HEK293 (cell line): ENCODE measurements at regions not wholly inside any gene's neighbourhood (a gene's known extent, or its start where the extent isn't known, plus 50 kb on each side); places are given as distances from the start of the nearest gene placed in this dataset.

ENCODE experiments used
- CTCF ChIA-PET: fragments of 350-600 bp; formaldehyde crosslinking; extraction: SDS; loops from one replicate; lab custom pipeline; 2021; ENCODE audit warnings: antibody characterized with exemption; lab: Yijun Ruan, JAX
- POLR2A ChIA-PET: fragments of 300-600 bp; formaldehyde crosslinking; extraction: SDS; loops from one replicate; lab custom pipeline; 2020; ENCODE audit warnings: antibody characterized with exemption, inconsistent platforms; lab: Yijun Ruan, JAX
- H3K27ac ChIP-seq: fragments of 200-500 bp; sonication (Bioruptor generic); 2 replicates; pipeline ENCODE4 v1.5.1; 2014; ENCODE audit warnings: low read depth, low read length, control low read depth, inconsistent platforms; ENCODE audit errors: extremely low read depth
- H3K36me3 ChIP-seq, 2 experiments: fragments of 200-500 bp in 1 of 2; sonication (Bioruptor generic) in 1 of 2; 1 replicate in 1 of 2; 2 replicates in 1 of 2; pipeline ENCODE4 v1.5.1; 2014 to 2017; ENCODE audit warnings: inconsistent platforms in 2 of 2, low read length in 2 of 2; ENCODE audit not compliant: control insufficient read depth in 2 of 2, insufficient read depth in 1 of 2
- H3K4me1 ChIP-seq: fragments of 200-500 bp; sonication (Bioruptor generic); 2 replicates; pipeline ENCODE4 v1.5.1; 2014; ENCODE audit warnings: mild to moderate bottlenecking, low read length, inconsistent platforms; ENCODE audit not compliant: control insufficient read depth, insufficient read depth
- H3K4me3 ChIP-seq: 2 replicates; pipeline ENCODE4 v1.5.1; 2011; ENCODE audit warnings: low read depth, mild to moderate bottlenecking, control low read depth, low read length, moderate library complexity
- H3K9me3 ChIP-seq: fragments of 200-500 bp; sonication (Bioruptor generic); 2 replicates; pipeline ENCODE4 v1.5.1; 2014; ENCODE audit warnings: low read depth, low read length, inconsistent platforms; ENCODE audit not compliant: control insufficient read depth, insufficient read depth
- GLI2 ChIP-seq: fragments of 450-650 bp; formaldehyde crosslinking; IDR thresholded peaks from 2 replicates; pipeline ENCODE4; 2017; ENCODE audit warnings: missing biosample characterization, missing genetic modification characterization, low read depth, borderline replicate concordance
- PRDM1 ChIP-seq: fragments of 450-650 bp; formaldehyde crosslinking; IDR thresholded peaks from 2 replicates; pipeline ENCODE4; 2016; ENCODE audit warnings: missing biosample characterization, missing genetic modification characterization
- PRDM10 ChIP-seq: fragments of 450-650 bp; formaldehyde crosslinking; IDR thresholded peaks from 2 replicates; pipeline ENCODE4 v1.5.1; 2016; ENCODE audit warnings: missing biosample characterization, missing genetic modification characterization
- SETDB1 ChIP-seq: IDR thresholded peaks from one replicate; pipeline ENCODE4 v1.6.1; 2017; ENCODE audit warnings: mild to moderate bottlenecking, low read length, moderate library complexity, mixed read lengths; ENCODE audit not compliant: insufficient read length
- TRIM28 ChIP-seq: IDR thresholded peaks from 2 replicates; pipeline ENCODE4 v1.6.1; 2011; ENCODE audit warnings: low read length, control low read depth, borderline replicate concordance
- ZBTB48 ChIP-seq: fragments of 450-650 bp; formaldehyde crosslinking; IDR thresholded peaks from 2 replicates; pipeline ENCODE4 v1.5.1; 2016; ENCODE audit warnings: missing biosample characterization, missing genetic modification characterization
- ZIC2 ChIP-seq: fragments of 450-650 bp; formaldehyde crosslinking; IDR thresholded peaks from 2 replicates; pipeline ENCODE4 v1.5.1; 2016; ENCODE audit warnings: missing biosample characterization, missing genetic modification characterization
- ZNF10 ChIP-seq: fragments of 450-650 bp; formaldehyde crosslinking; IDR thresholded peaks from 2 replicates; pipeline ENCODE4 v1.5.1; 2017; ENCODE audit warnings: missing biosample characterization, missing genetic modification characterization
- ZNF16 ChIP-seq: fragments of 450-650 bp; formaldehyde crosslinking; IDR thresholded peaks from 2 replicates; pipeline ENCODE4 v1.5.1; 2016; ENCODE audit warnings: low read depth, missing biosample characterization, missing genetic modification characterization
- ZNF18 ChIP-seq: fragments of 450-650 bp; formaldehyde crosslinking; IDR thresholded peaks from 2 replicates; pipeline ENCODE4 v1.5.1; 2016; ENCODE audit warnings: missing biosample characterization, missing genetic modification characterization
- ZNF433 ChIP-seq: fragments of 450-650 bp; formaldehyde crosslinking; IDR thresholded peaks from 2 replicates; pipeline ENCODE4 v1.5.1; 2016; ENCODE audit warnings: missing biosample characterization, missing genetic modification characterization, low read depth
- ZNF747 ChIP-seq: fragments of 450-650 bp; formaldehyde crosslinking; IDR thresholded peaks from 2 replicates; pipeline ENCODE4 v1.5.1; 2016; ENCODE audit warnings: missing biosample characterization, missing genetic modification characterization

- peaks cover 2% of the 10 kb centered on the region; the same call in 1 of the 2 replicates for H3K4me1 ChIP-seq
- peak; percentile 57; the same call in 1 of the 2 replicates for TF ChIP-seq TRIM28
- TF ChIP-seq ZNF16: no peak
- peak; percentile 72 for TF ChIP-seq SETDB1
- TF ChIP-seq, all 188 proteins: peak for 2
- ChIA-PET CTCF (no interaction called here), POLR2A (no interaction called here)
- H3K27ac ChIP-seq: no peak overlapping the region
- H3K9me3 ChIP-seq: no peaks in the 10 kb centered on the region
- H3K36me3 ChIP-seq: no peaks in the 10 kb centered on the region
- no peak overlapping the region for H3K4me3 ChIP-seq
Measured at GRCh38 chr20:24362080-24362479, 107.3 kb upstream of the SYNDIG1 start.

- TF ChIP-seq ZNF433 (tag by site-specific recombination) (no peak), PRDM10 (tag by site-specific recombination) (no peak), ZNF18 (tag by site-specific recombination) (no peak), ZBTB48 (tag by site-specific recombination) (no peak), ZNF747 (no peak)
- peaks cover 5% of the 10 kb centered on the region; the same call in 1 of the 2 replicates for H3K4me1 ChIP-seq
- ChIA-PET CTCF (no interaction called here), POLR2A (no interaction called here)
- H3K36me3 ChIP-seq: no peaks in the 10 kb centered on the region
- no peaks in the 10 kb centered on the region for H3K9me3 ChIP-seq
- no peak overlapping the region for H3K27ac ChIP-seq
- no peak overlapping the region for H3K4me3 ChIP-seq
Measured at GRCh38 chr20:24361541-24361940, 107.9 kb upstream of the SYNDIG1 start.

DNA sequence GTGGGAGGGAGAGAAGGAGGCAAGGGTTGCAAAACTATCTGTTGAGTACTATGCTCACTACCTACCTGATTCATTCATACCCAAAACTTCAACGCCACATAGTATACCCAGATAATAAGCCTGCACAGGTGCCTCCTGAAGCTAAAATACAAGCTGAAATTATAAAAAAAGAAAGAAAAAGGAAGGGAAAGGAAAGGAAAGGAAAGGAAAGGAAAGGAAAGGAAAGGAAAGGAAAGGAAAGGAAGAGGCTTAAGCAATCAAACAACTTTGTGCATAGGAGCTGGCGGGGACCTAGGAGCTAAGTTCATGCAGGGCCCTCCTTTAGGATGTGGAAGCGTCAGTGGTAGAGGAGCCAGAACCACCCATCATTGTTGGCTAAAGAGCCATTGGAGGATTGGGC is 108.9 kb upstream of the SYNDIG1 start:
- POLR2A ChIA-PET: no interaction called here
- Histone ChIP-seq H3K27ac (no peak overlapping the region), H3K4me1 (peaks cover 5% of the 10 kb centered on the region; the same call in 1 of the 2 replicates), H3K4me3 (no peak overlapping the region), H3K9me3 (no peaks in the 10 kb centered on the region), H3K36me3 (no peaks in the 10 kb centered on the region)
- TF ChIP-seq GLI2 (tag by site-specific recombination): no peak
- peak; percentile 95 for TF ChIP-seq PRDM1 (tag by site-specific recombination)
- CTCF ChIA-PET: no interaction called here

- CTCF ChIA-PET: interaction anchor here (1.1 kb wide), 1 partner anchor 20 kb away, joined by 4 read pairs; no protein-coding TSS in a partner anchor
Measured at GRCh38 chr20:24359321-24360027, 110.0 kb upstream of the SYNDIG1 start.

More at GRCh38 chr20:24359321-24360027, 110.0 kb upstream of the SYNDIG1 start:
- no peak overlapping the region for H3K4me3 ChIP-seq
- no peak for TF ChIP-seq ZNF10 (tag by site-specific recombination)
- TF ChIP-seq ZIC2: 0 out of 2 replicates have a peak, but pooled peaks have one; percentile 10
- peaks cover 5% of the 10 kb centered on the region; the same call in 1 of the 2 replicates for H3K4me1 ChIP-seq
- POLR2A ChIA-PET: no interaction called here
- no peaks in the 10 kb centered on the region for H3K36me3 ChIP-seq
- no peak overlapping the region for H3K27ac ChIP-seq
- no peaks in the 10 kb centered on the region for H3K9me3 ChIP-seq
